Kidney epithelial cell (primary cell): ENCODE measurements at regions not wholly inside any gene's neighbourhood (a gene's known extent, or its start where the extent isn't known, plus 50 kb on each side); places are given as distances from the start of the nearest gene placed in this dataset.

Experiments
- DNase-seq: peaks from one replicate; pipeline ENCODE4 v3.0.0-alpha.2; 2010; ENCODE audit warnings: low read depth
- H3K27me3 ChIP-seq: 2 replicates; pipeline ENCODE4 v1.6.0; 2011; ENCODE audit warnings: low read length; ENCODE audit not compliant: control insufficient read depth, insufficient read depth
- H3K36me3 ChIP-seq: 2 replicates; pipeline ENCODE4 v1.5.1; 2011; ENCODE audit warnings: low read length; ENCODE audit not compliant: control insufficient read depth, insufficient read depth
- H3K4me3 ChIP-seq: 2 replicates; pipeline ENCODE4 v1.5.1; 2011; ENCODE audit warnings: low read depth, mild to moderate bottlenecking, control low read depth, low read length
- CTCF ChIP-seq: IDR thresholded peaks from 2 replicates; pipeline ENCODE4 v1.5.1; 2011; ENCODE audit warnings: mild to moderate bottlenecking, moderate library complexity, low read length, control low read depth, inconsistent platforms; ENCODE audit not compliant: insufficient read depth, poor library complexity, severe bottlenecking

GRCh38 chr21:25234857-25235801, 372.2 kb downstream of the MRPL39 start:
- Histone ChIP-seq H3K36me3 (no peaks in the 10 kb centered on the region), H3K4me3 (no peak overlapping the region), H3K27me3 (no peaks in the 10 kb centered on the region)
- TF ChIP-seq CTCF = no peak
- DNase-seq = no peak

GRCh38 chr21:25220954-25221353, 386.3 kb downstream of the MRPL39 start:
- TF ChIP-seq CTCF = no peak
- H3K4me3 ChIP-seq = no peak overlapping the region
- no peaks in the 10 kb centered on the region for H3K36me3 ChIP-seq
- H3K27me3 ChIP-seq = no peaks in the 10 kb centered on the region
- DNase-seq = no peak

- Histone ChIP-seq H3K36me3 (no peaks in the 10 kb centered on the region), H3K4me3 (no peak overlapping the region), H3K27me3 (no peaks in the 10 kb centered on the region)
- no peak for TF ChIP-seq CTCF
- no peak for DNase-seq
Measured at GRCh38 chr21:25220169-25220568, 387.1 kb downstream of the MRPL39 start.

GRCh38 chr21:25215698-25216384, 391.4 kb downstream of the MRPL39 start:
- H3K36me3 ChIP-seq = no peaks in the 10 kb centered on the region
- no peak overlapping the region for H3K4me3 ChIP-seq
- DNase-seq = no peak
- no peaks in the 10 kb centered on the region for H3K27me3 ChIP-seq
- TF ChIP-seq CTCF = no peak

- Histone ChIP-seq H3K36me3 (no peaks in the 10 kb centered on the region), H3K4me3 (no peak overlapping the region), H3K27me3 (no peaks in the 10 kb centered on the region)
- no peak for DNase-seq
- no peak for TF ChIP-seq CTCF
Measured at GRCh38 chr21:25214676-25215075, 392.6 kb downstream of the MRPL39 start.
